ENCODE measurements at regions not wholly inside any gene's neighbourhood (a gene's known extent, or its start where the extent isn't known, plus 50 kb on each side); places are given as distances from the start of the nearest gene placed in this dataset.

DNA sequence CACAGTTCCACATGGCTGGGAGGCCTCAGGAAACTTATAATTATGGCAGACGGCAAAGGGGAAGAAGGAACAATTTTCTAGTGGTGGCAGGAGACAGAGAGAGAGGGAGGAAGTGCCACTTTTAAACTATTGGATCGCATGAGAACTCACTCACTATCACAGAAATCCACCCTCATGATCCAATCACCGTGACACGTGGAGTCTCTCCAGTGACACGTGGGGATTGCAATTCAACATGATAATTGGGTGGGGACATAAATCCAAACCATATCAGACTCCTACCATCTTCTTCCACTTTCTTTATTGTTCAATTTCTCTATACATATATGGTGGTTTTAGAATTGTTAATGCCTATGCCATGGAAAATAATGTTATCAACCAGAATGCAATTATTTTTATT is 103.7 kb upstream of the SYT1 start:
- TF ChIP-seq CTCF (IDR thresholded peaks at IDR 0.05) (no peak), POLR2A (IDR thresholded peaks at IDR 0.05) (no peak)
